ENCODE measurements at regions not wholly inside any gene's neighbourhood (a gene's known extent, or its start where the extent isn't known, plus 50 kb on each side); places are given as distances from the start of the nearest gene placed in this dataset.

- peak; percentile 55 for DNase-seq (ENCODE audit: low read depth)
Measured at GRCh38 chr2:71277536-71278103, 50.7 kb upstream of the PAIP2B start.

GRCh38 chr2:71277147-71277475 lies 50.2 kb upstream of the PAIP2B start:
- no peak for DNase-seq (ENCODE audit: low read depth)

DNA sequence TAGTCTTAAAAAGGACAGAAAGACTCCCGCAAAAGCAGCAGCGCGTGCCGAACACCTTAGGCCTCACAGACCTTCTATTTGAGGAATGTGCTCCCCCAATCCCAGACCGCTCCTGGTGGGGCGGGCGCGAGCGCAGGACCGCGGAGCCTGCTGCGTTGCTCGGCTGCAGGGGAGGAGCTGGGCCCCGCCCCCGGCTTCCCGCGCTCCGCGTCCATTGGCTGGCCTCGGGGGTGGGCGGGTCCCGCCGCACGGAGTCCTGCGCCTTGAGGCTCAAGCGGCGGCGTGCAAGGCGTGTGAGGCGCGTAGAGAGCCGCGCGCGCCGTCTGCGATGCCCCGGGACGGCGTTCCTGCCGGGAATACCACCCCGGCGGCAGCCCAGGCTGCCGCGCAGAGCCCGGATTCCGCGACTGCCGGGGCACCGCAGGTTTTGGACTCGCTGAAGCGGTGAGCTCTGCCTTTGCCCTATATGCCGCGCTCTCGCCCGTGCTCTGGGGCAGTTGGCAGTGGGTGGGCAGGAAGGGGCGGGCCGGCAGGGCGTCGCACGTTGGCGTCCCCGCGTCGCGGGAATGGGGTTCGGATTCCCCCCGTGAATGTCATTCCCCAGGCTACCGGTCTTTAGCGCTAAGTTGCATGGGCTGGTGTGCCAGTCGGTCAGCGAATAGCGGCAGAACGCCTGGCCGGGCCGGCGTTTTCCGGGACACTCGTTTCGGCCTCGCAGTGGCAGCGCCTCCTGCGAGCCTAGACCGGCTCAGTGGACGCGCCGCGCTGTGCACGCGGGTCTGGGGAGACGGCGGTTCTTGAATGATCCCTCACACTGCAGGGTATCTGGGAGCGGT lies 49.6 kb upstream of the PAIP2B start:
- peak; percentile 75 for DNase-seq (ENCODE audit: low read depth)
